Ovary (tissue), 7 donors: ENCODE measurements at regions not wholly inside any gene's neighbourhood (a gene's known extent, or its start where the extent isn't known, plus 50 kb on each side); places are given as distances from the start of the nearest gene placed in this dataset.

ENCODE experiments used
- DNase-seq, 5 donors: peaks; one replicate each; pipeline ENCODE4 v3.0.0-alpha.2; 2019 to 2020
- H3K27ac ChIP-seq, 2 donors: fragments of 200-600 bp; one replicate each; pipeline versions ENCODE4 v1.5.1 to v1.8.0; 2019 to 2022
- H3K27me3 ChIP-seq: fragments of 200-600 bp; one replicate; pipeline ENCODE4 v1.8.0; 2022
- H3K36me3 ChIP-seq: fragments of 200-600 bp; sonication (generic); one replicate; pipeline ENCODE4 v1.5.1; 2019
- H3K4me1 ChIP-seq: one replicate; pipeline ENCODE4 v1.8.1; 2013; ENCODE audit warnings: mild to moderate bottlenecking, moderate library complexity; ENCODE audit not compliant: insufficient read depth
- H3K4me3 ChIP-seq: fragments of 200-600 bp; sonication (generic); one replicate; pipeline ENCODE4 v1.5.1; 2017
- H3K9me3 ChIP-seq, 2 donors: fragments of 200-600 bp in 1 of 2; sonication (generic) in 1 of 2; one replicate each; pipeline versions ENCODE4 v1.5.1 to v1.8.1; 2013 to 2019; ENCODE audit warnings: mild to moderate bottlenecking in 1 of 2, moderate library complexity in 1 of 2
- EP300 ChIP-seq: sonication (generic); formaldehyde crosslinking; IDR thresholded peaks from one replicate; pipeline ENCODE4 v1.6.1; 2017; ENCODE audit warnings: antibody characterized with exemption
- POLR2A ChIP-seq: fragments of 450-650 bp; IDR thresholded peaks from one replicate; pipeline ENCODE4 v1.6.1; 2017; ENCODE audit warnings: antibody characterized with exemption, mild to moderate bottlenecking, moderate library complexity
- WGBS, 3 donors: extraction: QIAGEN DNeasy Blood & Tissue Kit in 1 of 3; methylation state at CpG; one replicate each; pipeline versions ENCODE4 v1.1.5 to v1.1.7; 2013 to 2017; 5-methylcytosine and 5-hydroxymethylcytosine counted together
- intact Hi-C, 4 donors: fragments of 100-400 bp; cut with DNase I; formaldehyde crosslinking; loops; one replicate each; pipeline versions ENCODE4 v1.11.0 to v1.15.1; 2022 to 2023
- TF ChIP-seq, protein P1 (sequence below), 3 donors: fragments of 450-650 bp in 2 of 3; fragments of 200-600 bp in 1 of 3; IDR thresholded peaks; one replicate each; pipeline versions ENCODE4 v1.5.1 to v1.8.0; 2016 to 2022; ENCODE audit warnings: antibody characterized with exemption in 3 of 3, mild to moderate bottlenecking in 1 of 3
- donor health status: DM: no; HTN: no; CAD: no; lungs with moderate emphysema.
- donor health status: DM: no; HTN: no; CAD: no.
- donor health status: Bipolar disorder and iron deficiency.
- donor health status: DM: no; HTN: no; CAD: no.
- donor health status: DM: yes; HTN: yes; CAD: no.

- Histone ChIP-seq H3K9me3 (no peaks in the 10 kb centered on the region), H3K27me3 (no peaks in the 10 kb centered on the region), H3K27ac (no peak overlapping the region), H3K36me3 (no peaks in the 10 kb centered on the region), H3K4me3 (no peak overlapping the region), H3K4me1 (no peaks in the 10 kb centered on the region)
- intact Hi-C loops, result no loop called here
- DNase-seq, result no peak
- WGBS, 3 donors, result 79 to 89% (median 83%) methylated on average over 4 of the region's 4 CpGs
- TF ChIP-seq, protein P1, sequence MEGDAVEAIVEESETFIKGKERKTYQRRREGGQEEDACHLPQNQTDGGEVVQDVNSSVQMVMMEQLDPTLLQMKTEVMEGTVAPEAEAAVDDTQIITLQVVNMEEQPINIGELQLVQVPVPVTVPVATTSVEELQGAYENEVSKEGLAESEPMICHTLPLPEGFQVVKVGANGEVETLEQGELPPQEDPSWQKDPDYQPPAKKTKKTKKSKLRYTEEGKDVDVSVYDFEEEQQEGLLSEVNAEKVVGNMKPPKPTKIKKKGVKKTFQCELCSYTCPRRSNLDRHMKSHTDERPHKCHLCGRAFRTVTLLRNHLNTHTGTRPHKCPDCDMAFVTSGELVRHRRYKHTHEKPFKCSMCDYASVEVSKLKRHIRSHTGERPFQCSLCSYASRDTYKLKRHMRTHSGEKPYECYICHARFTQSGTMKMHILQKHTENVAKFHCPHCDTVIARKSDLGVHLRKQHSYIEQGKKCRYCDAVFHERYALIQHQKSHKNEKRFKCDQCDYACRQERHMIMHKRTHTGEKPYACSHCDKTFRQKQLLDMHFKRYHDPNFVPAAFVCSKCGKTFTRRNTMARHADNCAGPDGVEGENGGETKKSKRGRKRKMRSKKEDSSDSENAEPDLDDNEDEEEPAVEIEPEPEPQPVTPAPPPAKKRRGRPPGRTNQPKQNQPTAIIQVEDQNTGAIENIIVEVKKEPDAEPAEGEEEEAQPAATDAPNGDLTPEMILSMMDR (IDR thresholded peaks at IDR 0.05), result no peak
- TF ChIP-seq POLR2A, result no peak
- no peak for TF ChIP-seq EP300
Measured at GRCh38 chr5:6145616-6146237, 232.6 kb downstream of the MED10 start.

DNA sequence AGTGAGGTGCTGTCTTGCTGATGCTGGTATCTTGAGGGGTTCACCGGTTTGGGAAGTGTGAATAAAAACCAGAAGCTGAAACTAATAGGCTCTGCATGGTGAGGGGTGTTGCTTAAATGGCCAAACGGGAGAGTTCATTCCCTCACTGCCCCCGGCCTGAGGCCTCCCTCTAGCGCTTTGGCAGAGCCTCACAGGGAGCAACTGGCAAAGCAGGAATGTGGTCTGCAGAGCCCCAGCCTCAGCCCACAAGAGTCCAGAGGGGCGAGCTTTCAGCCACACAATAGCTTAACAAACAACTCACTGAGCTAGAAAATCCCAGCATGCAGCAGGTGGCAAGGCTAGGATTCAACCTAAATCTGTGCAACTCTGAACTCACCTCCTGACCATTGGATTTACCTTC lies 234.8 kb downstream of the MED10 start:
- no peaks in the 10 kb centered on the region for H3K4me1 ChIP-seq
- no peak overlapping the region for H3K4me3 ChIP-seq
- no peaks in the 10 kb centered on the region for H3K9me3 ChIP-seq
- intact Hi-C loops, result no loop called here
- DNase-seq, result no peak
- WGBS, 3 donors, result 56 to 70% (median 60%) methylated on average over 5 of the region's 5 CpGs
- TF ChIP-seq, protein P1 (IDR thresholded peaks at IDR 0.05), result no peak
- no peak for TF ChIP-seq EP300
- TF ChIP-seq POLR2A, result no peak
- H3K27ac ChIP-seq, result no peak overlapping the region
- H3K36me3 ChIP-seq, result no peaks in the 10 kb centered on the region
- no peaks in the 10 kb centered on the region for H3K27me3 ChIP-seq

GRCh38 chr5:6142353-6142752 lies 236.0 kb downstream of the MED10 start:
- TF ChIP-seq POLR2A, result no peak
- no peak for TF ChIP-seq EP300
- TF ChIP-seq, protein P1 (IDR thresholded peaks at IDR 0.05), result no peak

GRCh38 chr5:6140219-6140618 lies 238.1 kb downstream of the MED10 start:
- 22 to 44% (median 40%) methylated on average over 5 of the region's 5 CpGs for WGBS, 3 donors
- intact Hi-C loops, result no loop called here
- H3K4me3 ChIP-seq, result no peak overlapping the region
- no peaks in the 10 kb centered on the region for H3K4me1 ChIP-seq
- no peak for TF ChIP-seq EP300
- no peak for TF ChIP-seq POLR2A
- TF ChIP-seq, protein P1 (IDR thresholded peaks at IDR 0.05), result no peak
- no peak overlapping the region for H3K27ac ChIP-seq
- no peaks in the 10 kb centered on the region for H3K27me3 ChIP-seq
- DNase-seq, result no peak
- no peaks in the 10 kb centered on the region for H3K36me3 ChIP-seq
- no peaks in the 10 kb centered on the region for H3K9me3 ChIP-seq

More at GRCh38 chr5:6142353-6142752, 236.0 kb downstream of the MED10 start:
- no peaks in the 10 kb centered on the region for H3K9me3 ChIP-seq
- H3K4me3 ChIP-seq, result no peak overlapping the region
- 60 to 74% (median 67%) methylated on average over 5 of the region's 5 CpGs for WGBS, 3 donors
- no peaks in the 10 kb centered on the region for H3K4me1 ChIP-seq
- no peaks in the 10 kb centered on the region for H3K27me3 ChIP-seq
- no peak for DNase-seq
- H3K27ac ChIP-seq, result no peak overlapping the region
- intact Hi-C loops, result no loop called here
- no peaks in the 10 kb centered on the region for H3K36me3 ChIP-seq
